ENCODE measurements at regions not wholly inside any gene's neighbourhood (a gene's known extent, or its start where the extent isn't known, plus 50 kb on each side); places are given as distances from the start of the nearest gene placed in this dataset.

DNA sequence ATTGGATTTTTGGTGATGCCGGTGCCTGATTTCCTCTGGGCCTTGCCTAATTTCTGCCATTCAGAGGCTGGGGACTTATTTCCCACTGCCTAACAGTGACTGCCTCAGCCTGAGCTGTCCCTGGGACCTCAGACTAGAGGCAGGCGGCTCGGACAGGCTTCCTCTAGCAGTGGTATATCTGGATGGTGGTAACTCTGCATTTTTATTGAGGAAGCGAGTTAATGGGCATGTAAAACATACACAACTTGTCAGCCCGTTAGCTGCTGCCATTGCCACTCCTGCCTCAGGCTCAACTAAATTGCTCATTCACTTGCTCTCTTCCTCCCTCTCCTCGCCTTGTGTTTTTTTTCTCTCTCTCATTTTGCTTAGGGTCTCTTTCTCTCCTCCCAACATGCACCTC is 561.6 kb downstream of the BUD13 start:
- no peaks in the 10 kb centered on the region for H3F3A ChIP-seq (replicated peaks; ENCODE audit: insufficient read depth)
- H3K4me3 ChIP-seq (ENCODE audit: low read depth in 2 of 2, low read length in 1 of 2) = no peak overlapping the region
- no peak overlapping the region for H3K4me2 ChIP-seq
- no peak overlapping the region for H3K9ac ChIP-seq
- no peak for DNase-seq
- no peaks in the 10 kb centered on the region for H3K27me3 ChIP-seq (ENCODE audit: insufficient read depth)
- ChIA-PET POLR2A (no interaction called here), CTCF (interaction anchor here (1.0 to 1.7 kb wide), 4 partner anchors 14 to 481 kb away, joined by 3 to 7 read pairs (median 3); no protein-coding TSS in a partner anchor)
- no peaks in the 10 kb centered on the region for H3K9me3 ChIP-seq
- H3K36me3 ChIP-seq (replicated peaks in 1 of 2; ENCODE audit: control insufficient read depth in 1 of 2, insufficient read depth in 2 of 2, low read length in 1 of 2) = no peaks in the 10 kb centered on the region
- H3K9me2 ChIP-seq = no peaks in the 10 kb centered on the region
- peak overlapping the region in 1 of 2 experiments; percentile 23; a peak in 1 of 4 replicates for H3K27ac ChIP-seq (ENCODE audit: low read depth in 2 of 2, low read length in 1 of 2)
- TF ChIP-seq NFIC (IDR thresholded peaks at IDR 0.05; ENCODE audit: borderline replicate concordance) (no peak), SMC3 (IDR thresholded peaks at IDR 0.05; ENCODE audit: low read depth, low read length) (no peak), GABPA (IDR thresholded peaks at IDR 0.05; ENCODE audit: low read depth) (no peak), RCOR1 (IDR thresholded peaks at IDR 0.05; ENCODE audit: low read length) (no peak)
- TF ChIP-seq, protein P1, sequence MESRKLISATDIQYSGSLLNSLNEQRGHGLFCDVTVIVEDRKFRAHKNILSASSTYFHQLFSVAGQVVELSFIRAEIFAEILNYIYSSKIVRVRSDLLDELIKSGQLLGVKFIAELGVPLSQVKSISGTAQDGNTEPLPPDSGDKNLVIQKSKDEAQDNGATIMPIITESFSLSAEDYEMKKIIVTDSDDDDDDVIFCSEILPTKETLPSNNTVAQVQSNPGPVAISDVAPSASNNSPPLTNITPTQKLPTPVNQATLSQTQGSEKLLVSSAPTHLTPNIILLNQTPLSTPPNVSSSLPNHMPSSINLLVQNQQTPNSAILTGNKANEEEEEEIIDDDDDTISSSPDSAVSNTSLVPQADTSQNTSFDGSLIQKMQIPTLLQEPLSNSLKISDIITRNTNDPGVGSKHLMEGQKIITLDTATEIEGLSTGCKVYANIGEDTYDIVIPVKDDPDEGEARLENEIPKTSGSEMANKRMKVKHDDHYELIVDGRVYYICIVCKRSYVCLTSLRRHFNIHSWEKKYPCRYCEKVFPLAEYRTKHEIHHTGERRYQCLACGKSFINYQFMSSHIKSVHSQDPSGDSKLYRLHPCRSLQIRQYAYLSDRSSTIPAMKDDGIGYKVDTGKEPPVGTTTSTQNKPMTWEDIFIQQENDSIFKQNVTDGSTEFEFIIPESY (IDR thresholded peaks at IDR 0.05; ENCODE audit: borderline replicate concordance, low read depth) = no peak
- no peaks in the 10 kb centered on the region for H4K20me1 ChIP-seq (ENCODE audit: insufficient read depth)
- WGBS (ENCODE audit: low lambda C conversion rate) = 54% methylated on average over 6 of the region's 6 CpGs
- H3K4me1 ChIP-seq (ENCODE audit: control insufficient read depth in 1 of 2, insufficient read depth in 2 of 2, low read depth in 1 of 2, low read length in 1 of 2) = peaks cover 0 to 43% of the 10 kb centered on the region in 2 experiments; a peak in 1 of 4 replicates
- no peaks in the 10 kb centered on the region for H3K79me2 ChIP-seq (ENCODE audit: insufficient read depth)
- no peak overlapping the region for H2AFZ ChIP-seq (ENCODE audit: low read depth)

DNA sequence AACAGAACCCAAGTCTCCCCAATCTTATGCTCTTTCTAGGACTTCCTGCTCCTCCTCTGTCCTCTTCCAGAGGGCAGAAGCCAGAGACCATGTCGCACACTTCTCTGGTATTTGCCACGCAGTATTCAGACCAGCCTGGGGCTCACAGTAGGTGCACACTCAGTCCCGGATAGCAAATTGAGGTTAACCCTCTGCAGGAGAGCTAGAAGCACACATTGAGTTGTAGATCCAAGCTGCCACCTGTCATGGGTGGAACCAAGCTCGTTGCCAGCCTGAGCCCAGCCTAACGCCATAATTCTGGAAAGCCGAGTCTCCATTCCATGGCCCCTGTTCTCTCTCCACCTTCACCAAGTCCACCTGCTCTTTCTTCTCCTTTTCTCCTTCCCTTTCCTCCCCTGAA is 562.1 kb downstream of the BUD13 start:
- 75% methylated on average over 6 of the region's 6 CpGs for WGBS (ENCODE audit: low lambda C conversion rate)
- CTCF ChIA-PET = interaction anchor here (1.0 to 1.7 kb wide), 5 partner anchors 13 to 481 kb away, joined by 3 to 7 read pairs (median 3); no protein-coding TSS in a partner anchor
- Histone ChIP-seq H3K4me2 (no peak overlapping the region), H3K4me3 (ENCODE audit: low read depth in 2 of 2, low read length in 1 of 2) (no peak overlapping the region), H3K4me1 (ENCODE audit: control insufficient read depth in 1 of 2, insufficient read depth in 2 of 2, low read depth in 1 of 2, low read length in 1 of 2) (peaks cover 0 to 39% of the 10 kb centered on the region in 2 experiments; a peak in 1 of 4 replicates), H3K9me3 (no peaks in the 10 kb centered on the region), H3F3A (replicated peaks; ENCODE audit: insufficient read depth) (no peaks in the 10 kb centered on the region), H3K9me2 (no peaks in the 10 kb centered on the region), H3K79me2 (ENCODE audit: insufficient read depth) (no peaks in the 10 kb centered on the region), H2AFZ (ENCODE audit: low read depth) (no peak overlapping the region), H4K20me1 (ENCODE audit: insufficient read depth) (no peaks in the 10 kb centered on the region), H3K27me3 (ENCODE audit: insufficient read depth) (no peaks in the 10 kb centered on the region), H3K9ac (no peak overlapping the region), H3K27ac (ENCODE audit: low read depth in 2 of 2, low read length in 1 of 2) (no peak overlapping the region), H3K36me3 (replicated peaks in 1 of 2; ENCODE audit: control insufficient read depth in 1 of 2, insufficient read depth in 2 of 2, low read length in 1 of 2) (no peaks in the 10 kb centered on the region)
- TF ChIP-seq RXRA (IDR thresholded peaks at IDR 0.05; ENCODE audit: borderline replicate concordance, low read depth) (no peak), JUND (IDR thresholded peaks at IDR 0.05) (no peak), GATA2 (CRISPR knock-in tag; IDR thresholded peaks at IDR 0.05) (no peak), SIN3A (IDR thresholded peaks at IDR 0.05; ENCODE audit: borderline replicate concordance, low read depth, low read length) (no peak), POLR2AphosphoS5 (IDR thresholded peaks at IDR 0.05; ENCODE audit: low read depth, low read length) (no peak), NRF1 (IDR thresholded peaks at IDR 0.05; ENCODE audit: low read depth, low read length) (no peak), FOXJ3 (CRISPR knock-in tag; IDR thresholded peaks at IDR 0.05) (no peak), RCOR1 (IDR thresholded peaks at IDR 0.05; ENCODE audit: low read length) (no peak), SMC3 (IDR thresholded peaks at IDR 0.05; ENCODE audit: low read depth, low read length) (no peak)
- TF ChIP-seq, protein P2, sequence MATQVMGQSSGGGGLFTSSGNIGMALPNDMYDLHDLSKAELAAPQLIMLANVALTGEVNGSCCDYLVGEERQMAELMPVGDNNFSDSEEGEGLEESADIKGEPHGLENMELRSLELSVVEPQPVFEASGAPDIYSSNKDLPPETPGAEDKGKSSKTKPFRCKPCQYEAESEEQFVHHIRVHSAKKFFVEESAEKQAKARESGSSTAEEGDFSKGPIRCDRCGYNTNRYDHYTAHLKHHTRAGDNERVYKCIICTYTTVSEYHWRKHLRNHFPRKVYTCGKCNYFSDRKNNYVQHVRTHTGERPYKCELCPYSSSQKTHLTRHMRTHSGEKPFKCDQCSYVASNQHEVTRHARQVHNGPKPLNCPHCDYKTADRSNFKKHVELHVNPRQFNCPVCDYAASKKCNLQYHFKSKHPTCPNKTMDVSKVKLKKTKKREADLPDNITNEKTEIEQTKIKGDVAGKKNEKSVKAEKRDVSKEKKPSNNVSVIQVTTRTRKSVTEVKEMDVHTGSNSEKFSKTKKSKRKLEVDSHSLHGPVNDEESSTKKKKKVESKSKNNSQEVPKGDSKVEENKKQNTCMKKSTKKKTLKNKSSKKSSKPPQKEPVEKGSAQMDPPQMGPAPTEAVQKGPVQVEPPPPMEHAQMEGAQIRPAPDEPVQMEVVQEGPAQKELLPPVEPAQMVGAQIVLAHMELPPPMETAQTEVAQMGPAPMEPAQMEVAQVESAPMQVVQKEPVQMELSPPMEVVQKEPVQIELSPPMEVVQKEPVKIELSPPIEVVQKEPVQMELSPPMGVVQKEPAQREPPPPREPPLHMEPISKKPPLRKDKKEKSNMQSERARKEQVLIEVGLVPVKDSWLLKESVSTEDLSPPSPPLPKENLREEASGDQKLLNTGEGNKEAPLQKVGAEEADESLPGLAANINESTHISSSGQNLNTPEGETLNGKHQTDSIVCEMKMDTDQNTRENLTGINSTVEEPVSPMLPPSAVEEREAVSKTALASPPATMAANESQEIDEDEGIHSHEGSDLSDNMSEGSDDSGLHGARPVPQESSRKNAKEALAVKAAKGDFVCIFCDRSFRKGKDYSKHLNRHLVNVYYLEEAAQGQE (IDR thresholded peaks at IDR 0.05; ENCODE audit: low read depth, low read length) = no peak
- DNase-seq = no peak
- POLR2A ChIA-PET = no interaction called here

All from SK-N-SH (cell line).